Astrocyte (in vitro differentiated cells and primary cell): ENCODE measurements at regions not wholly inside any gene's neighbourhood (a gene's known extent, or its start where the extent isn't known, plus 50 kb on each side); places are given as distances from the start of the nearest gene placed in this dataset.

Source experiments
- DNase-seq: peaks from one replicate; pipeline ENCODE4 v3.0.0-alpha.2; 2010; ENCODE audit warnings: low read depth
- FAIRE-seq: peaks from 2 replicates; lab custom pipeline; 2011; peaks lifted over from hg19 to GRCh38; lab: Jason Lieb, UNC
- H2AFZ ChIP-seq: 2 replicates; pipeline ENCODE4 v1.6.0; 2012; ENCODE audit warnings: low read depth, low read length, inconsistent platforms
- H3K27ac ChIP-seq: 2 replicates; pipeline ENCODE4 v1.5.1; 2011; ENCODE audit warnings: low read depth, low read length, inconsistent platforms
- H3K27me3 ChIP-seq: 2 replicates; pipeline ENCODE4 v1.6.0; 2011; ENCODE audit warnings: low read length, inconsistent platforms; ENCODE audit not compliant: insufficient read depth
- H3K36me3 ChIP-seq: 2 replicates; pipeline ENCODE4 v1.5.1; 2011; ENCODE audit warnings: low read length, inconsistent platforms; ENCODE audit not compliant: insufficient read depth
- H3K4me1 ChIP-seq: 2 replicates; pipeline ENCODE4 v1.5.1; 2011; ENCODE audit warnings: low read length, inconsistent platforms; ENCODE audit not compliant: insufficient read depth
- H3K4me2 ChIP-seq: 2 replicates; pipeline ENCODE4 v1.6.0; 2012; ENCODE audit warnings: low read length, inconsistent platforms
- H3K4me3 ChIP-seq: 2 replicates; pipeline ENCODE4 v1.5.1; 2011; ENCODE audit warnings: low read depth, mild to moderate bottlenecking, low read length, inconsistent platforms; ENCODE audit not compliant: insufficient read depth
- H3K79me2 ChIP-seq: 2 replicates; pipeline ENCODE4 v1.6.0; 2012; ENCODE audit warnings: mild to moderate bottlenecking, low read length, inconsistent platforms; ENCODE audit not compliant: insufficient read depth
- H3K9ac ChIP-seq: 2 replicates; pipeline ENCODE4 v1.6.0; 2012; ENCODE audit warnings: mild to moderate bottlenecking, low read length, inconsistent platforms
- H3K9me3 ChIP-seq: 2 replicates; pipeline ENCODE4 v1.5.1; 2012; ENCODE audit warnings: low read depth, mild to moderate bottlenecking, low read length, inconsistent platforms; ENCODE audit not compliant: insufficient read depth
- H4K20me1 ChIP-seq: 2 replicates; pipeline ENCODE4 v1.6.0; 2012; ENCODE audit warnings: low read length, inconsistent platforms; ENCODE audit not compliant: insufficient read depth
- H3K27ac Mint-ChIP-seq: one replicate; pipeline ENCODE4 v1.8.0; 2021; ENCODE audit warnings: mild to moderate bottlenecking, mixed read lengths; ENCODE audit not compliant: unreplicated experiment
- H3K27me3 Mint-ChIP-seq: one replicate; pipeline ENCODE4 v1.8.0; 2021; ENCODE audit warnings: low read depth, mixed read lengths; ENCODE audit not compliant: unreplicated experiment
- H3K36me3 Mint-ChIP-seq: one replicate; pipeline ENCODE4 v1.8.0; 2021; ENCODE audit warnings: low read depth, mixed read lengths; ENCODE audit not compliant: unreplicated experiment
- H3K4me1 Mint-ChIP-seq: one replicate; pipeline ENCODE4 v1.8.0; 2021; ENCODE audit warnings: low read depth, mixed read lengths; ENCODE audit not compliant: unreplicated experiment
- H3K4me3 Mint-ChIP-seq: one replicate; pipeline ENCODE4 v1.8.0; 2021; ENCODE audit warnings: mild to moderate bottlenecking, moderate library complexity, mixed read lengths; ENCODE audit not compliant: unreplicated experiment
- H3K9me3 Mint-ChIP-seq: one replicate; pipeline ENCODE4 v1.8.0; 2021; ENCODE audit warnings: mild to moderate bottlenecking, mixed read lengths; ENCODE audit not compliant: unreplicated experiment
- CTCF ChIP-seq: IDR thresholded peaks from 2 replicates; pipeline ENCODE4 v1.5.1; 2011; ENCODE audit warnings: low read depth, mild to moderate bottlenecking, inconsistent platforms, low read length, moderate library complexity; ENCODE audit not compliant: insufficient read depth
- EZH2 ChIP-seq: IDR thresholded peaks from 2 replicates; pipeline ENCODE4 v1.6.1; 2012; ENCODE audit warnings: mild to moderate bottlenecking, low read length, inconsistent platforms; ENCODE audit not compliant: insufficient read depth

DNA sequence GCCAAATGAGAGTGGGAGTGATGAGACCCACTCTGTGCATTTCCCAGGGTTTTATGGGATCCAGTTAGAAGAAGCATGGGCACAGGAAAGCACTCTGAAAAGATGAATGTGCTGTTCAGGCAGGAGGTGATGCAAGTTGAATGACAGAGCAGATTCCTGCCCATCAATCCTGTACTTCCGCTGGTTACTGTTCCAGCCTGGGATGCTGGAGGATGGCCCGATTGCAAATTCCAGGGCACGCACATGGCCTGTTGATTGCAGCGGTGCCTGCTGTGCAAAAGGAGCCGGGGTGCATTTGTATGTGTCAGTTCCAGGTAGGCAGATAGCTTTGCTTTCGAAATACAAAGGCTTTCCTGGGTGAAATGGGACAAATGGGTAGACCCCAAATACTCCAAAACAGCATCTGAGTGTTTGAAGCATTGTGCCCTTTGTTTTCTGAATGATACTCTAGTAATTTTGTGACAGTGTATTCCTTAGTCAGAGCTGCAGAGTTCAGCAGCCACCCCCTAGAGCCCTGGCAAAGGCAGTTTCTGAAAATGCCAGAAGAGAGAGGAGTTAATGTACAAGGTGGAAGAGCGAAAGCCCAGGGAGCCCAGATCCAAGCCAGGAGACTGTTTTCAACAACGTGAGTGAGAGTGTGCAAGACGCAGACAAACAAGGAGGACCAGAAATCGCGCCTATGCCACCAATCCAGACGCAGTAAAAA lies 454.2 kb upstream of the CLINT1 start:
- FAIRE-seq (no peak), DNase-seq (no peak)
- no peak overlapping the region for H2AFZ ChIP-seq
- Mint-ChIP-seq H3K4me1 (no peaks in the 10 kb centered on the region), H3K4me3 (no peak overlapping the region), H3K9me3 (no peaks in the 10 kb centered on the region), H3K36me3 (no peaks in the 10 kb centered on the region), H3K27me3 (peaks cover 13% of the 10 kb centered on the region), H3K27ac (no peak overlapping the region)
- no peak overlapping the region for H3K4me2 ChIP-seq
- no peak overlapping the region for H3K9ac ChIP-seq
- no peaks in the 10 kb centered on the region for H3K9me3 ChIP-seq
- TF ChIP-seq EZH2 (no peak), CTCF (no peak)
- no peak overlapping the region for H3K4me3 ChIP-seq
- no peaks in the 10 kb centered on the region for H3K79me2 ChIP-seq
- H3K36me3 ChIP-seq: no peaks in the 10 kb centered on the region
- H3K27me3 ChIP-seq: no peaks in the 10 kb centered on the region
- no peaks in the 10 kb centered on the region for H4K20me1 ChIP-seq
- H3K4me1 ChIP-seq: no peaks in the 10 kb centered on the region
- H3K27ac ChIP-seq: no peak overlapping the region

DNA sequence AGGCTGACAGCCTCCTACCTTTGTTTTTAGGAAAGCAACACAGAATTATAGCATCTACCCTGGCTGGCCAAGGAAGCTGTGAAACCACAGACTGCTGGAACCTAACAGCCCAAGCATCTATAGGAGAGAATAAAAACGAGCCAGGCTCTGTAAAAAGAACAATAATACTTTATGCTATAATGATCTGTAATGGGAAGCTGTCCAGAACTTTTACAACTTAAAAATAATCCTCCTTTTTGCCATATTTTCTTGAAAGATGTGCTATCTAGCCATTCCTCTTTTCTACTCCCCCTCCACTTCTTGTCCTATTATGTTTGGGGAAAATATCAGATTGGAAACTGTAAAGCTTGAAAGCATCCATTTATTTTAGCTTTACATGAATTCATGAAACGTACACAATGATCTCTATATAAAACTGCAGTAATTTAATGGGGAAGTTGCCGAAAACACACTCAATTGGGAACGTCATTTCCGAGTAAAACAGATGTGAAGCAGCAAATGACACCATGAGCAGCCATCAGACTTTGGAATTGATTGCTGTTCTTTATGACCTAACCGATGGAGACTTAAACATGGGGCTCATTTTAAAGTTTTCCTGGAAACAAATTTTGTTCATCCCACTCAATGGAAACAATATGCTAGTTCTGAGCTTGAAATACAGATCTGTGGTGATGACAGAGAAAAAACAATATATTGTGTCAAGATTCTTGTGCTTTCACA lies 450.3 kb upstream of the CLINT1 start:
- Mint-ChIP-seq H3K27me3 (peaks cover 26% of the 10 kb centered on the region), H3K36me3 (no peaks in the 10 kb centered on the region), H3K4me3 (no peak overlapping the region), H3K9me3 (no peaks in the 10 kb centered on the region), H3K27ac (no peak overlapping the region), H3K4me1 (no peaks in the 10 kb centered on the region)
- Histone ChIP-seq H3K79me2 (no peaks in the 10 kb centered on the region), H3K36me3 (no peaks in the 10 kb centered on the region), H3K9me3 (no peaks in the 10 kb centered on the region), H4K20me1 (no peaks in the 10 kb centered on the region), H3K27me3 (no peaks in the 10 kb centered on the region), H2AFZ (no peak overlapping the region), H3K27ac (no peak overlapping the region), H3K9ac (no peak overlapping the region), H3K4me2 (no peak overlapping the region), H3K4me1 (no peaks in the 10 kb centered on the region), H3K4me3 (no peak overlapping the region)
- FAIRE-seq (no peak), DNase-seq (no peak)
- TF ChIP-seq EZH2: no peak

- no peak overlapping the region for H3K27ac Mint-ChIP-seq
- Histone ChIP-seq H3K4me3 (no peak overlapping the region), H3K4me1 (no peaks in the 10 kb centered on the region), H3K36me3 (no peaks in the 10 kb centered on the region), H3K27me3 (no peaks in the 10 kb centered on the region), H2AFZ (no peak overlapping the region), H3K27ac (no peak overlapping the region), H3K79me2 (no peaks in the 10 kb centered on the region), H3K4me2 (no peak overlapping the region), H3K9ac (no peak overlapping the region), H4K20me1 (no peaks in the 10 kb centered on the region), H3K9me3 (no peaks in the 10 kb centered on the region)
- no peaks in the 10 kb centered on the region for H3K36me3 Mint-ChIP-seq
- no peak for DNase-seq
- H3K9me3 Mint-ChIP-seq: no peaks in the 10 kb centered on the region
- no peak overlapping the region for H3K4me3 Mint-ChIP-seq
- H3K4me1 Mint-ChIP-seq: no peaks in the 10 kb centered on the region
- TF ChIP-seq CTCF: no peak
- TF ChIP-seq EZH2: no peak
- FAIRE-seq: no peak
- peaks cover 26% of the 10 kb centered on the region for H3K27me3 Mint-ChIP-seq
Observed at GRCh38 chr5:158308429-158309025, 449.6 kb upstream of the CLINT1 start.
